Heart left ventricle (tissue), 13 donors: ENCODE measurements at regions not wholly inside any gene's neighbourhood (a gene's known extent, or its start where the extent isn't known, plus 50 kb on each side); places are given as distances from the start of the nearest gene placed in this dataset.

Source experiments
- CTCF ChIP-seq, 12 donors: fragments of 200-600 bp; sonication (generic) in 4 of 12; IDR thresholded peaks; one replicate each; pipeline versions ENCODE4 v1.5.0 to v1.8.0; 2018 to 2022; ENCODE audit warnings: antibody characterized with exemption in 12 of 12, mild to moderate bottlenecking in 5 of 12
- POLR2A ChIP-seq, 2 donors: fragments of 450-650 bp; IDR thresholded peaks; one replicate each; pipeline ENCODE4 v1.6.1; 2017; ENCODE audit warnings: antibody characterized with exemption in 2 of 2, mild to moderate bottlenecking in 2 of 2, moderate library complexity in 2 of 2
- donor health status: ischemic (EF 13 %, LVEDD 7.1; RV severe dilation, severe dysfunction).
- donor health status: DM: no; HTN: yes; CAD: no.
- donor health status: DM: no; HTN: no; CAD: no.
- donor health status: ischemic (EF 25% LVEDD 6.9; RV normal size, moderate dysfunction).
- donor health status: ischemic (EF 25% LVEDD 5.7; RV mildly dilated, moderate dysfunction).
- donor health status: ischemic (EF 35%, LVEDD 5.7; RV mildly dilated, moderate dysfunction).
- donor health status: nonischemic (EF 11% LVEDD 7.7; RV severe dilation, severe dysfunction).
- donor health status: DM: yes; HTN: yes; CAD: no.
- donor health status: PGD.
- donor health status: ischemic (EF 29% LVEDD 5.4; RV normal size, mild dysfunction).
- donor health status: nonischemic (EF 23%, LVEDD 6.1; RV moderate dilation, normal function).

DNA sequence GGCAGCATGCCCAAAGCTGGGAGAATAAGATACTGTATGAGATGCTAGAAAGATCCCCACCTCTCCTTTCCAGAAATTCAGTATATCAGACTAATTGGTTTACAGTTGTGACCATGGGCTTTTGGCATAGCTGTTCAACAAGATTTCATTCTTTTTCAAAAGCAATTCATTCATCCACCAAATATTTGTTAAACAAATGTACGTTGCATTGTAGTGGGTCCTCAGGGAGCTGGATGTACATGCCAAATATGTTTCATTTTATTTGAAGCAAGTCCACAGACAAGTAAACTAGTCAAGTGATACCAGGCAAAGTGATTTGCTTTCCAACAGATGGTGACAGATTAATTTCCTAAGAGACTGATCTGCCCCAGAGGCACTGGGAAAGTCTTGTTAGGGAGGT lies 85.8 kb upstream of the ESR1 start:
- TF ChIP-seq POLR2A (IDR thresholded peaks at IDR 0.05) (no peak), CTCF (IDR thresholded peaks at IDR 0.05) (no peak)
